ENCODE measurements at regions not wholly inside any gene's neighbourhood (a gene's known extent, or its start where the extent isn't known, plus 50 kb on each side); places are given as distances from the start of the nearest gene placed in this dataset.
"Not testable (repeated sequence)": the region's sequence is repeated elsewhere in the genome, so short reads cannot be mapped to it uniquely, and the experiment has no call there.

GRCh38 chr2:89797320-89798038 lies 1106.0 kb downstream of the RPIA start:
- no peak for DNase-seq

- DNase-seq: not testable (repeated sequence)
Measured at GRCh38 chr2:89801207-89801606, 1109.7 kb downstream of the RPIA start.

DNA sequence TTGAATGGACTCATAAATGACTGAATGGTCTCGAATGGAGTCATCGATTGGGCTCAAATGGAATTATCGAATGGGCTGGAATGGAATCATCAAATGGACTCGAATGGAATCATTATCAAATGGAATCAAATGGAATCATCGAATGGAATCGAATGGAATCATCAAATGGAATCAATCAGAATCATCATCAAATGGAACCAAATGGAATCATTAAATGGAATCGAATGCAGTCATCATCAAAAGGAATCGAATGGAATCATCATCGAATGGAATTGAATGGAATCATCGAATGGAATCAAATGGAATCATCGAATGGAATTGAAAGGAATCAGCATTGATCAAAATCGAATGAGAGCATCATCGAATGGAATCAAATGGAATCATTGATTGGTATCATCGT lies 1114.9 kb downstream of the RPIA start:
- DNase-seq: not testable (repeated sequence)

DNA sequence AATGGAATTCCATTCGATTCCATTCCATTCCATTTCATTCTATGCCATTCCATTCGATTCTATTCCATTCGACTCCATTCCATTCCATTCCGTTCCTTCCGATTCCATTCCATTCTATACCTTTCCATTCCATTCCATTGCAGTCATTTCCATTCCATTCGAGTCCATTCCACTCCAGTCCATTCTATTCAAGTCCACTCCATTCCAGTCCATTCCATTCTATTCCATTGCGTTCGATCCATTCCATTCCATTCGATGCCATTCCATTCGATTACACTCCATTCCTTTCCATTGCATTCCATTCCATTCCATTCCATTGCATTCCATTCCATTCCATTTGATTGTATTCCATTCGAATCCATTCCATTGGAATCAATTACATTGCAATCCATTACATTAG lies 1119.8 kb downstream of the RPIA start:
- no peak for DNase-seq

GRCh38 chr2:89811910-89812309 lies 1120.4 kb downstream of the RPIA start:
- not testable (repeated sequence) for DNase-seq

DNA sequence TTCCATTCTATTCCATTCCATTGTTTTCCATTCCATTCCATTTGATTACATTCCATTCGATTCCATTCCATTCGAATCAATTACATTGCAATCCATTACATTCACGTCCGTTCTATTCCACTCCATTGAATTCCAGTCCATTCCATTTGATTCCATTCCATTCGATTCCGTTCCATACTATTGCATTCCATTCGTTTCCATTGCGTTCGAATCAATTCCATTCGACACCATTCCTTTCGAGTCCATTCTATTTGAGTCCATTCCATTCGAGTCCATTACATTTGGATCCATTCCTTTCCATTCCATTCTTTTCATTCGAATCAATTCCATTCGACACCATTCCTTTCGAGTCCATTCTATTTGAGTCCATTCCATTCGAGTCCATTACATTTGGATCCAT lies 1122.9 kb downstream of the RPIA start:
- not testable (repeated sequence) for DNase-seq

GRCh38 chr2:89818873-89819272 lies 1127.4 kb downstream of the RPIA start:
- DNase-seq: no peak

DNA sequence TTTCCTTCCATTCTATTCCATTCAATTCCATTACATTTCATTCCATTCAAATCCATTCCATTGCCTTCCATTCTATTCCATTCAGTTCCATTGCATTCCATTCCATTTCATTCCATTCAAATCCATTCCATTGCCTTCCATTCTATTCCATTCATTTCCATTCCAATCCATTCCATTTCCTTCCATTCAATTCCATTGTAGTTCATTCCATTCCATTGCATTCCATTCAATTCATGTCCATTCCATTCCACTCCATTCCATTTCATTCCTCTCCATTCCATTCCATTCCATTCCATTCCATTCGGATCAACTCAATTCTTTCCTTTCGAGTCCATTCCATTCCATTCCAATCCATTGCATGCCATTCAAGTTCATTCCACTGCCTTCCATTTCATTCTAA lies 1128.3 kb downstream of the RPIA start:
- DNase-seq: no peak

GRCh38 chr2:89820248-89820647 lies 1128.8 kb downstream of the RPIA start:
- no peak for DNase-seq

DNA sequence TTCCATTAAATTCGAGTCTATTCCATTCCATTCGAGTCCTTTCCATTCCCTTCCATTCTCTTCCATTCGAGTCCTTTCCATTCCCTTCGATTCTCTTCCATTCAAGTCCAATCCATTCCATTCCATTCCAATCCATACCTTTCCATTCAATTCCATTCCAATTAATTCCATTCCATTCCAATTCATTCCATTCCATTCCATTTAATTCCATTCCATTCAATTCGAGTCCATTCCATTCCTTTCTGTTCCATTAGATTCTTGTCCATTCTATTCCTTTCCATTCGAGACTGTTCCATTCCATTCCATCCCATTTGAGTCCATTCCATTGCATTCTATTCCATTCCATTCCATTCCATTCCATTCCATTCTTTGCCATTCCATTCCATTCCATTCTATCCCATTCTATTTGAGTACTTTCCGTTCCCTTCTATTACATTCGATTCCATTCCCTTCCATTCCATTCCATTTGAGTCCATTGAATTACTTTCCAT lies 1130.0 kb downstream of the RPIA start:
- no peak for DNase-seq

DNA sequence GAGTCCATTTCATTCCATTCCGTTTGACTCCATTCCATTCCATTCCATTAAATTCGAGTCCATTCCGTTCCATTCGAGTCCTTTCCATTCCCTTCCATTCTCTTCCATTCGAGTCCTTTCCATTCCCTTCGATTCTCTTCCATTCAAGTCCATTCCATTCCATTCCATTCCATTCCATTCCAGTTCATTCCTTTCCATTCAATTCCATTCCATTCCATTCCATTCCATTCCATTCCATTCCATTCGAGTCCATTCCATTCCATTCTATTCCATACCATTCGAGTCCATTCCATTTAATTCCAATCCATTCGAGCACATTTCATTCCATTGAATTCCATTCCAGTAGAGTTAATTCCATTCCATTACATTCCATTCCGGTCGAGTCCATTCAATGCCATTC lies 1130.9 kb downstream of the RPIA start:
- not testable (repeated sequence) for DNase-seq

DNA sequence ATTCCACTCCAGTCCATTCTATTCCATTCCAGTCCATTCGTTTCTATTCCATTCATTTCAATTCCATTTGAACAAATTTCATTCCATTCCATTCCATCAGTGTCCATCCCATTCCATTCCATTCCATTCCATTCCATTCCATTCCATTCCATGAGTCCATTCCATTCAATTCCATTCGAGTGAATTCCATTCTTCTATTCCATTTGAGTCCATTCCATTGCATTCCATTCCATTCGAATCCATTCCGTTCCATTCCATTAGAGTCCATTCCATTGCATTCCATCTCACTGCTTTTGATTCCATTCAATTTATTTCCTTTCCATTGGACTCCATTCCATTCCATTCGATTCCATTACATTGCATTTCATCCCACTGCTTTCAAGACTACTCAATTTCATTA lies 1132.1 kb downstream of the RPIA start:
- no peak for DNase-seq

GRCh38 chr2:89825034-89825433 lies 1133.6 kb downstream of the RPIA start:
- DNase-seq: no peak

- DNase-seq: not testable (repeated sequence)
Measured at GRCh38 chr2:89826741-89827140, 1135.3 kb downstream of the RPIA start.

GRCh38 chr2:89827829-89828228 lies 1136.4 kb downstream of the RPIA start:
- not testable (repeated sequence) for DNase-seq

DNA sequence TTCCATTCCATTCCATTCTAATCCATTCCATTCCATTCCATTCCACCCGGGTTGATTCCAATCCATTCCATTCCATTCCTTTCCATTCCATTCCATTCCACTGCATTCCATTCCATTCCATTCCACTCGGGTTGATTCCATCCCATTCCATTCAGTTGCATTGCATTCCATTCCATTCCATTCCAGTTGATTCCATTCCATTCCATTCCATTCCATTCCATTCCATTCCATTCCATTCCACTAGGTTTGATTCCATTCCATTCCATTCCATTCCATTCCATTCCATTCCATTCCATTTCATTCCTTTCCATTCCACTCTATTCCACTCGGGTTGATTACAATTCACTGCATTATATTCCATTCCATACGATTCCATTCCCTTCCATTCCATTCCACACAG lies 1136.9 kb downstream of the RPIA start:
- DNase-seq: not testable (repeated sequence)

- DNase-seq: not testable (repeated sequence)
Measured at GRCh38 chr2:89828961-89829631, 1137.6 kb downstream of the RPIA start.

- DNase-seq: no peak
Measured at GRCh38 chr2:89829828-89830227, 1138.4 kb downstream of the RPIA start.

GRCh38 chr2:89830341-89831218 lies 1139.1 kb downstream of the RPIA start:
- DNase-seq: not testable (repeated sequence)

GRCh38 chr2:89831641-89832498 lies 1140.4 kb downstream of the RPIA start:
- no peak for DNase-seq

GRCh38 chr2:89833116-89833779 lies 1141.8 kb downstream of the RPIA start:
- no peak for DNase-seq

DNA sequence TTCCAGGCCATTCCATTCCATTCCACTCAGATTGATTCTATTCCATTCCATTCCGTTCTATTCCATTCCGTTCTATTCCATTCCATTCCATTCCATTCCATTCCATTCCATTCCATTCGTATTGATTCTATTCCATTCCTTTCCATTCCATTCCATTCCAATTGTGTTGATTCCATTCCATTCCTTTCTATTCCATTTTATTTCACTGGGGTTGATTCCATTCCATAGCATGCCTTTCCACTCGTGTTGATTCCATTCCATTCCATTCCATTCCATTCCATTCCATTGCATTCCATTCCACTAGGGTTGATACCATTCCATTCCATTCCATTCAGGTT lies 1142.3 kb downstream of the RPIA start:
- DNase-seq: no peak

Measured in OCI-M1 (cell line).